PFSK-1 (cell line): ENCODE measurements at regions not wholly inside any gene's neighbourhood (a gene's known extent, or its start where the extent isn't known, plus 50 kb on each side); places are given as distances from the start of the nearest gene placed in this dataset.

Experiments
- FOXP2 ChIP-seq: optimal IDR thresholded peaks from 2 replicates; pipeline ENCODE3; 2011; ENCODE audit warnings: borderline replicate concordance, control low read depth, inconsistent platforms; ENCODE audit not compliant: insufficient read depth; ENCODE audit errors: extremely low read length, extremely low read depth
- POLR2AphosphoS5 ChIP-seq: IDR thresholded peaks from 2 replicates; pipeline ENCODE4 v1.6.1; 2012; ENCODE audit warnings: low read depth, mild to moderate bottlenecking, control low read depth, low read length, moderate library complexity
- SIN3A ChIP-seq: IDR thresholded peaks from 2 replicates; pipeline ENCODE4 v1.6.1; 2012; ENCODE audit warnings: mild to moderate bottlenecking, low read length, moderate library complexity, borderline replicate concordance; ENCODE audit not compliant: insufficient read depth
- TAF1 ChIP-seq: IDR thresholded peaks from 2 replicates; pipeline ENCODE4 v1.6.1; 2012; ENCODE audit warnings: low read length, control low read depth, borderline replicate concordance; ENCODE audit not compliant: insufficient read depth
- TF ChIP-seq, protein P1 (sequence below), 2 experiments: IDR thresholded peaks; 2 replicates each; pipeline versions ENCODE4 v1.6.1 to v1.8.0; 2011 to 2012; ENCODE audit warnings: low read depth in 2 of 2, low read length in 2 of 2, control low read depth in 1 of 2, inconsistent platforms in 1 of 2, mild to moderate bottlenecking in 1 of 2, moderate library complexity in 1 of 2; ENCODE audit not compliant: insufficient read depth in 1 of 2

DNA sequence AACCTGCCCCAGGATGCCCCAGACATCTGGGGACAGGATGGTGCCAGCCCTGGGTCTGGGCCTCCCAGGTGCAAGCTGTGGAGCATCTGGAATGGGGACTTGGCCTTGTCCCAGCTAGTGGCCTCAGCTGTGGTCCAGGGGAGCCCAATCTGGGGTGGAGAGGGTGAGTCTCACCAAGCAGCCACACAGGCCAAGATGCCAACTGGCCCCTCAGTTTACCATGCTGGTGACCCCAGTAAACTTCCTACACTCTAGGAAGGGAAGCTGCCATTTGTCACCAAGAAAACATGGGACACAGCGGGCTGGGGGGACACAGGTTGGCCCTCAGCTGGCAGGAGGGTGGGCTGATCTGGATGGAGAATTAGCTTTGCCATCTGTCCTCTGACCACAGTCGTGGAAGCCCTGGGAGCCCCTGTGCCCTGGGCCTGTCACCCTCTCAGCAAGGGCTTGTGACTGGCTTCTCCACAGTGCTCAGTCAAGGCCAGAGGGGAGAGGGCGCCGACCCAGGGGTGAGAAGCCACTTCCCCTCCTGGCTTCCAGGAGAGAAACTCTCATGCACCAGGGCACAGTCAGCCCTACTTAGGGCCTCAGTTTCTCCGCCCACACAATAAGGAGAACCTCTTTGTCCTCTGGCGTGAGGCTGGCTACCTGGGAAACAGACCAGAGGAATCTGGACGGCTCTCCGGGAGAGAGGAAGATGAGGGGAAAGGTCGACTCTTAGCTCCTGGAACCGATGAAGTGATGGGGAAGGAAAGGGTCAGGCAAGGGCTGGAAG is 126.4 kb upstream of the SMURF2 start:
- no peak for TF ChIP-seq TAF1

DNA sequence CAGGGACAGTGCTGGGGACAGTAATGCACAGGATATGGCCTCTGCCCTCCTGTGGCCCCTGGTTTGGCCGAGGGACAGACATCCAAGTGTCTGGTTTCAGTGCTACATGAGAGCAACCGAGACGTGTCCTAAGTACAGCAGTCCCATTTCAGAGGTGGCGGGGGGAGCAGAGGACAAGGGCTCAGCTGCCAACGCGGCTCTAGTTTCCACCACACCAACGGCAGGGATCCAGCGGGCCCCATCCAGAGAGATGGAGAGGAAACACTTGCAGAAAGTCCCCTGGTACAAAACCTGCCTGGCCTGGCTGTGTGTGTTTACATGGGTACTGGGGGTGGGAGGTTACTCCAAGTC is 125.8 kb upstream of the SMURF2 start:
- TF ChIP-seq, protein P1, sequence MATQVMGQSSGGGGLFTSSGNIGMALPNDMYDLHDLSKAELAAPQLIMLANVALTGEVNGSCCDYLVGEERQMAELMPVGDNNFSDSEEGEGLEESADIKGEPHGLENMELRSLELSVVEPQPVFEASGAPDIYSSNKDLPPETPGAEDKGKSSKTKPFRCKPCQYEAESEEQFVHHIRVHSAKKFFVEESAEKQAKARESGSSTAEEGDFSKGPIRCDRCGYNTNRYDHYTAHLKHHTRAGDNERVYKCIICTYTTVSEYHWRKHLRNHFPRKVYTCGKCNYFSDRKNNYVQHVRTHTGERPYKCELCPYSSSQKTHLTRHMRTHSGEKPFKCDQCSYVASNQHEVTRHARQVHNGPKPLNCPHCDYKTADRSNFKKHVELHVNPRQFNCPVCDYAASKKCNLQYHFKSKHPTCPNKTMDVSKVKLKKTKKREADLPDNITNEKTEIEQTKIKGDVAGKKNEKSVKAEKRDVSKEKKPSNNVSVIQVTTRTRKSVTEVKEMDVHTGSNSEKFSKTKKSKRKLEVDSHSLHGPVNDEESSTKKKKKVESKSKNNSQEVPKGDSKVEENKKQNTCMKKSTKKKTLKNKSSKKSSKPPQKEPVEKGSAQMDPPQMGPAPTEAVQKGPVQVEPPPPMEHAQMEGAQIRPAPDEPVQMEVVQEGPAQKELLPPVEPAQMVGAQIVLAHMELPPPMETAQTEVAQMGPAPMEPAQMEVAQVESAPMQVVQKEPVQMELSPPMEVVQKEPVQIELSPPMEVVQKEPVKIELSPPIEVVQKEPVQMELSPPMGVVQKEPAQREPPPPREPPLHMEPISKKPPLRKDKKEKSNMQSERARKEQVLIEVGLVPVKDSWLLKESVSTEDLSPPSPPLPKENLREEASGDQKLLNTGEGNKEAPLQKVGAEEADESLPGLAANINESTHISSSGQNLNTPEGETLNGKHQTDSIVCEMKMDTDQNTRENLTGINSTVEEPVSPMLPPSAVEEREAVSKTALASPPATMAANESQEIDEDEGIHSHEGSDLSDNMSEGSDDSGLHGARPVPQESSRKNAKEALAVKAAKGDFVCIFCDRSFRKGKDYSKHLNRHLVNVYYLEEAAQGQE (IDR thresholded peaks at IDR 0.05; ENCODE audit: insufficient read depth in 1 of 2, low read depth in 2 of 2, low read length in 2 of 2), result no peak
- TF ChIP-seq TAF1, result no peak
- TF ChIP-seq POLR2AphosphoS5, result no peak
- TF ChIP-seq FOXP2, result no peak
- no peak for TF ChIP-seq SIN3A

DNA sequence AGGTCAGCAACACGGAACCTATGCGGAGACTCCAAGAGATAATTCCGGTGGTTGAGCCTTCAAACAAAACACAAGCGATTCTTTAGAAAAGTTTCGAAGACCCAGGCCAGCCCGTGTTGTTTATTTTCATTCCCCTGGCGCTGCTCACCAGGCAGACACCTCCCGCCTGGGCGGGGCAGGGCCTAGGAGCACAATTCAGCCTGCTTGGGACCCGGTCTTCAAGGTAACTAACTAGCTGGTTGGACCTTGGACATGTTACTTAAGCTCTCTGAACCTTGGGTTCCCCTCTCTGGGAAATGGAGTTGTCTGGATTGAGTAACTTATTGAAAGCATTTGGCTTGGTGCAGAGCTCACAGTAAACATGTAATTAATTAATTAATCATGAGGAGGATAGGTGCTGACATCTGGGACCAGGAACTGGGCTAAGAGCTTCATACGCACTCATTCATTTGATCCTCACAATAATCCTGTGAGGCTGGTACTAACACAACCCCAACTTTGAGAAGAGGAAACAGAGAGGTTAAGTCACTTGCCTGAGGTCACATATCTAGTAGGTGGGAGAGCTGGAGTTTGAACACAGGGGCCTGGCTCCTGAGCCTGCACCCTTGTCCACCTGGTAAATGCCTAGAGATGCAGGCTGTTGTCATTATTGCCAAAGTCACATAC is 125.3 kb upstream of the SMURF2 start:
- no peak for TF ChIP-seq POLR2AphosphoS5
- TF ChIP-seq TAF1, result no peak
- no peak for TF ChIP-seq FOXP2
- TF ChIP-seq, protein P1 (IDR thresholded peaks at IDR 0.05; ENCODE audit: insufficient read depth in 1 of 2, low read depth in 2 of 2, low read length in 2 of 2), result no peak
- TF ChIP-seq SIN3A, result no peak

DNA sequence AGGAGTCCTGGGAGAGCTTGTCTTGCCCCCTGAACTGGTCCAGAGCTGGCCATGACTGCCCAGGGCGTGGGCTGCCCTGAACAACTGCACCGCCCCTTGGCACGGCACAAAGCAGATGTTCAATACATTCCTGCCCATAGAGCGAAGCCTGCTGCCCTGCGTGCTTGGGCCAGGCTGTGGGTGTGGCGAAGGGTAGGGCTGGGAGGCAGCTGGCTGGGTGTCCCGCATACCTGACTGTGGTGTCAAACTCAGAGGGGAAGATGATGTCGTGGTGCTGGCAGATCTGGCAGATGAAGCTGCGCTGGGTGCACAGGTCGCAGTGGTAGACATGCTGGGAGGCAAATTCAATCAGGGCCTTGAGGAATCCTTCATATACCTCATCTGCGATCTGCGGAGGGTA is 124.2 kb upstream of the SMURF2 start:
- TF ChIP-seq, protein P1 (IDR thresholded peaks at IDR 0.05; ENCODE audit: insufficient read depth in 1 of 2, low read depth in 2 of 2, low read length in 2 of 2), result no peak
- TF ChIP-seq FOXP2, result no peak
- TF ChIP-seq POLR2AphosphoS5, result no peak
- TF ChIP-seq SIN3A, result no peak
- no peak for TF ChIP-seq TAF1

DNA sequence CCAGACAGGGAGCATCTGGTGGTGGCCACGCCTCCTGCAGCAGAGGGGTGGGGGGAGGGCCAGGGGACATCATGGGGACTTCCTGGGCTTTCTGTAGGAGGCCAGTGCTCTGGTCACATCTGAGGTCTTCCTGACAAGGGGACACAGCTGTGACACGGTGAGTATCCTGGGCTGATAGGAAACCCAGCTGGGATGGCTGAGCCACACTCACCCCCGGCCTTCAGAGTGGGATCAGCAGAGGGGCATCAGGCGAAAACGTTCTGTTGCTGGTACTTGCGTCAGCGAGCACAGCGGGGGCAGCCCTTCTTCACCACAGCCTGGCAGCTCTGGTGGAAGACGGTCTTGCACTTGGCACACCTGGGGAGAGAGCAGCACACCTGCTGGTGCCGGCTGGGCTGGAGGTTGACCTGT is 122.9 kb upstream of the SMURF2 start:
- no peak for TF ChIP-seq SIN3A
- TF ChIP-seq, protein P1 (IDR thresholded peaks at IDR 0.05; ENCODE audit: insufficient read depth in 1 of 2, low read depth in 2 of 2, low read length in 2 of 2), result no peak
- no peak for TF ChIP-seq FOXP2
- no peak for TF ChIP-seq TAF1
